ENCODE measurements at regions not wholly inside any gene's neighbourhood (a gene's known extent, or its start where the extent isn't known, plus 50 kb on each side); places are given as distances from the start of the nearest gene placed in this dataset.

DNA sequence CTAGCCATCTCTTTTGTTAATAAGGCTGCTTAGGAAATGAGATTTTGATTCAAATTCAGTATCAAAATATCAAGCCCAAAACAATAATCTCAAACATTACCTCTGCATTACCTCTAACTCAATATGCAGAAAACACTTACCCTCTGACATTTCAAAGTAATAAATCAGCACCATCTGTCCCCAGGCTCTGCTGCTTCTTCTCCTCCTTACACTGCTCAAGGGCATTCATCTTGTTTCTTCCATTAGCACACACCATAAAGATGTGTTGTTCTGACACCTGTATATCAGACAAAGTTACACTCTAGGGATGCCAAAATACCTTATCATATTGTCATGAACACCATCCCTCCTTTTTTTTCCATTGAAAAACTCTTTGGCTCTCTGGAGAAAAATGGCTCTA lies 1630.3 kb downstream of the RPA4 start:
- Histone ChIP-seq H2BK5ac (ENCODE audit: low read depth, low read length) (no peak overlapping the region), H4K91ac (replicated peaks; ENCODE audit: insufficient read length, low read length) (no peak overlapping the region), H3K79me2 (ENCODE audit: control insufficient read depth in 1 of 2, insufficient read depth in 2 of 2, low read length in 2 of 2) (no peaks in the 10 kb centered on the region), H4K5ac (ENCODE audit: insufficient read length, low read depth, low read length) (no peak overlapping the region), H3K56ac (replicated peaks; ENCODE audit: insufficient read length, low read depth, low read length) (no peak overlapping the region), H2BK15ac (ENCODE audit: low read length) (no peak overlapping the region), H2AK5ac (ENCODE audit: low read depth, low read length) (no peak overlapping the region), H3K18ac (ENCODE audit: extremely low read depth, low read length) (no peak overlapping the region), H2BK12ac (ENCODE audit: low read depth, low read length) (no peak overlapping the region), H3K36me3 (ENCODE audit: control insufficient read depth in 2 of 4, insufficient read depth in 4 of 4, low read length in 3 of 4) (no peaks in the 10 kb centered on the region), H3K4me2 (ENCODE audit: insufficient read depth in 1 of 2, low read depth in 2 of 2, low read length in 2 of 2) (no peak overlapping the region), H2AFZ (ENCODE audit: low read length) (no peak overlapping the region), H3K23ac (ENCODE audit: insufficient read length) (no peak overlapping the region), H2BK120ac (replicated peaks; ENCODE audit: low read depth, low read length) (no peak overlapping the region), H3K27ac (ENCODE audit: low read depth, low read length) (no peak overlapping the region), H3K79me1 (ENCODE audit: low read depth, low read length) (no peaks in the 10 kb centered on the region), H2BK20ac (ENCODE audit: low read length) (no peak overlapping the region), H4K20me1 (replicated peaks in 1 of 2; ENCODE audit: control insufficient read depth in 1 of 2, insufficient read depth in 2 of 2, low read length in 2 of 2) (no peaks in the 10 kb centered on the region), H3K4ac (replicated peaks; ENCODE audit: insufficient read length, low read depth, low read length) (no peak overlapping the region), H3K4me3 (ENCODE audit: extremely low read depth in 1 of 4, insufficient read depth in 2 of 4, low read depth in 3 of 4, low read length in 4 of 4) (no peak overlapping the region), H3K14ac (ENCODE audit: insufficient read length) (no peak overlapping the region), H4K8ac (ENCODE audit: extremely low read depth, insufficient read depth, low read length) (no peak overlapping the region), H3K9ac (replicated peaks in 1 of 4; ENCODE audit: extremely low read depth in 1 of 4, low read depth in 3 of 4, low read length in 3 of 4) (no peak overlapping the region), H3K9me3 (ENCODE audit: insufficient read depth in 2 of 2, low read depth in 1 of 2, low read length in 1 of 2) (no peaks in the 10 kb centered on the region), H3K27me3 (replicated peaks in 1 of 4; ENCODE audit: control insufficient read depth in 3 of 4, extremely low read depth in 1 of 4, insufficient read depth in 3 of 4, low read length in 3 of 4) (no peaks in the 10 kb centered on the region), H3K23me2 (ENCODE audit: low read depth, low read length) (no peaks in the 10 kb centered on the region), H3K4me1 (replicated peaks in 1 of 4; ENCODE audit: control insufficient read depth in 3 of 4, insufficient read depth in 4 of 4, low read length in 3 of 4) (no peaks in the 10 kb centered on the region)
- POLR2A ChIA-PET (ENCODE audit: partially characterized antibody) = no interaction called here
- CTCF ChIA-PET (ENCODE audit: partially characterized antibody) = no interaction called here
- DNase-seq (ENCODE audit: low read depth in 1 of 2, low spot score in 2 of 2) (no peak), FAIRE-seq (no peak)
- TF ChIP-seq, protein P1, sequence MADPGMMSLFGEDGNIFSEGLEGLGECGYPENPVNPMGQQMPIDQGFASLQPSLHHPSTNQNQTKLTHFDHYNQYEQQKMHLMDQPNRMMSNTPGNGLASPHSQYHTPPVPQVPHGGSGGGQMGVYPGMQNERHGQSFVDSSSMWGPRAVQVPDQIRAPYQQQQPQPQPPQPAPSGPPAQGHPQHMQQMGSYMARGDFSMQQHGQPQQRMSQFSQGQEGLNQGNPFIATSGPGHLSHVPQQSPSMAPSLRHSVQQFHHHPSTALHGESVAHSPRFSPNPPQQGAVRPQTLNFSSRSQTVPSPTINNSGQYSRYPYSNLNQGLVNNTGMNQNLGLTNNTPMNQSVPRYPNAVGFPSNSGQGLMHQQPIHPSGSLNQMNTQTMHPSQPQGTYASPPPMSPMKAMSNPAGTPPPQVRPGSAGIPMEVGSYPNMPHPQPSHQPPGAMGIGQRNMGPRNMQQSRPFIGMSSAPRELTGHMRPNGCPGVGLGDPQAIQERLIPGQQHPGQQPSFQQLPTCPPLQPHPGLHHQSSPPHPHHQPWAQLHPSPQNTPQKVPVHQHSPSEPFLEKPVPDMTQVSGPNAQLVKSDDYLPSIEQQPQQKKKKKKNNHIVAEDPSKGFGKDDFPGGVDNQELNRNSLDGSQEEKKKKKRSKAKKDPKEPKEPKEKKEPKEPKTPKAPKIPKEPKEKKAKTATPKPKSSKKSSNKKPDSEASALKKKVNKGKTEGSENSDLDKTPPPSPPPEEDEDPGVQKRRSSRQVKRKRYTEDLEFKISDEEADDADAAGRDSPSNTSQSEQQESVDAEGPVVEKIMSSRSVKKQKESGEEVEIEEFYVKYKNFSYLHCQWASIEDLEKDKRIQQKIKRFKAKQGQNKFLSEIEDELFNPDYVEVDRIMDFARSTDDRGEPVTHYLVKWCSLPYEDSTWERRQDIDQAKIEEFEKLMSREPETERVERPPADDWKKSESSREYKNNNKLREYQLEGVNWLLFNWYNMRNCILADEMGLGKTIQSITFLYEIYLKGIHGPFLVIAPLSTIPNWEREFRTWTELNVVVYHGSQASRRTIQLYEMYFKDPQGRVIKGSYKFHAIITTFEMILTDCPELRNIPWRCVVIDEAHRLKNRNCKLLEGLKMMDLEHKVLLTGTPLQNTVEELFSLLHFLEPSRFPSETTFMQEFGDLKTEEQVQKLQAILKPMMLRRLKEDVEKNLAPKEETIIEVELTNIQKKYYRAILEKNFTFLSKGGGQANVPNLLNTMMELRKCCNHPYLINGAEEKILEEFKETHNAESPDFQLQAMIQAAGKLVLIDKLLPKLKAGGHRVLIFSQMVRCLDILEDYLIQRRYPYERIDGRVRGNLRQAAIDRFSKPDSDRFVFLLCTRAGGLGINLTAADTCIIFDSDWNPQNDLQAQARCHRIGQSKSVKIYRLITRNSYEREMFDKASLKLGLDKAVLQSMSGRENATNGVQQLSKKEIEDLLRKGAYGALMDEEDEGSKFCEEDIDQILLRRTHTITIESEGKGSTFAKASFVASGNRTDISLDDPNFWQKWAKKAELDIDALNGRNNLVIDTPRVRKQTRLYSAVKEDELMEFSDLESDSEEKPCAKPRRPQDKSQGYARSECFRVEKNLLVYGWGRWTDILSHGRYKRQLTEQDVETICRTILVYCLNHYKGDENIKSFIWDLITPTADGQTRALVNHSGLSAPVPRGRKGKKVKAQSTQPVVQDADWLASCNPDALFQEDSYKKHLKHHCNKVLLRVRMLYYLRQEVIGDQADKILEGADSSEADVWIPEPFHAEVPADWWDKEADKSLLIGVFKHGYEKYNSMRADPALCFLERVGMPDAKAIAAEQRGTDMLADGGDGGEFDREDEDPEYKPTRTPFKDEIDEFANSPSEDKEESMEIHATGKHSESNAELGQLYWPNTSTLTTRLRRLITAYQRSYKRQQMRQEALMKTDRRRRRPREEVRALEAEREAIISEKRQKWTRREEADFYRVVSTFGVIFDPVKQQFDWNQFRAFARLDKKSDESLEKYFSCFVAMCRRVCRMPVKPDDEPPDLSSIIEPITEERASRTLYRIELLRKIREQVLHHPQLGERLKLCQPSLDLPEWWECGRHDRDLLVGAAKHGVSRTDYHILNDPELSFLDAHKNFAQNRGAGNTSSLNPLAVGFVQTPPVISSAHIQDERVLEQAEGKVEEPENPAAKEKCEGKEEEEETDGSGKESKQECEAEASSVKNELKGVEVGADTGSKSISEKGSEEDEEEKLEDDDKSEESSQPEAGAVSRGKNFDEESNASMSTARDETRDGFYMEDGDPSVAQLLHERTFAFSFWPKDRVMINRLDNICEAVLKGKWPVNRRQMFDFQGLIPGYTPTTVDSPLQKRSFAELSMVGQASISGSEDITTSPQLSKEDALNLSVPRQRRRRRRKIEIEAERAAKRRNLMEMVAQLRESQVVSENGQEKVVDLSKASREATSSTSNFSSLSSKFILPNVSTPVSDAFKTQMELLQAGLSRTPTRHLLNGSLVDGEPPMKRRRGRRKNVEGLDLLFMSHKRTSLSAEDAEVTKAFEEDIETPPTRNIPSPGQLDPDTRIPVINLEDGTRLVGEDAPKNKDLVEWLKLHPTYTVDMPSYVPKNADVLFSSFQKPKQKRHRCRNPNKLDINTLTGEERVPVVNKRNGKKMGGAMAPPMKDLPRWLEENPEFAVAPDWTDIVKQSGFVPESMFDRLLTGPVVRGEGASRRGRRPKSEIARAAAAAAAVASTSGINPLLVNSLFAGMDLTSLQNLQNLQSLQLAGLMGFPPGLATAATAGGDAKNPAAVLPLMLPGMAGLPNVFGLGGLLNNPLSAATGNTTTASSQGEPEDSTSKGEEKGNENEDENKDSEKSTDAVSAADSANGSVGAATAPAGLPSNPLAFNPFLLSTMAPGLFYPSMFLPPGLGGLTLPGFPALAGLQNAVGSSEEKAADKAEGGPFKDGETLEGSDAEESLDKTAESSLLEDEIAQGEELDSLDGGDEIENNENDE (IDR thresholded peaks at IDR 0.05; ENCODE audit: insufficient replicate concordance, low read length) = no peak
- no peak for TF ChIP-seq SAP30 (IDR thresholded peaks at IDR 0.05; ENCODE audit: insufficient read depth, insufficient replicate concordance, low read length)
